ENCODE measurements at regions not wholly inside any gene's neighbourhood (a gene's known extent, or its start where the extent isn't known, plus 50 kb on each side); places are given as distances from the start of the nearest gene placed in this dataset.
"Not testable (repeated sequence)": the region's sequence is repeated elsewhere in the genome, so short reads cannot be mapped to it uniquely, and the experiment has no call there.

DNA sequence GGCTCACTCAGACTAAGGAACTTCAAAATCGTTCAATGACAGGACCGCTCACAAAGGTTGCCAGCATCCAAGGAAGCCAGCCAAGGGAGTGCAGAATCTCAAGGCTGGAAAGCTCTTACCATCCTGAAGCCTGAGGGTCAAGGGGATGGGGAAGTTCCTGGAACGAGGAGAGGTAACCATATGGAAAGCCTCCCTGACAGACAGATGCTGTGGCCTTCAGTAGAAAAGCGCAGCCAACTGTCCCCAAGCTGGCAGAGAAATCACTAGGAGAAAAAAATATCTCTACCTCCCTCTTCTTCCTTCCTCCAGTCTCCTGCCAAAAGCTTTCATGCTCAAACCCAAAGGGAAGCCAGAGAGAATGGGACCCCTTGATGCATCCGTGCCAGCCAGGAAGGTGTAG lies 90.5 kb upstream of the RANBP3L start:
- no peak for DNase-seq

- no peak for DNase-seq
These were observed 91.1 kb upstream of the RANBP3L start for GRCh38 chr5:36392818-36393217.

- no peak for DNase-seq
These were observed 92.1 kb upstream of the RANBP3L start for GRCh38 chr5:36393656-36394428.

- DNase-seq, result no peak
These were observed 93.6 kb upstream of the RANBP3L start for GRCh38 chr5:36395260-36395659.

GRCh38 chr5:36395947-36396346 lies 94.2 kb upstream of the RANBP3L start:
- not testable (repeated sequence) for DNase-seq

DNA sequence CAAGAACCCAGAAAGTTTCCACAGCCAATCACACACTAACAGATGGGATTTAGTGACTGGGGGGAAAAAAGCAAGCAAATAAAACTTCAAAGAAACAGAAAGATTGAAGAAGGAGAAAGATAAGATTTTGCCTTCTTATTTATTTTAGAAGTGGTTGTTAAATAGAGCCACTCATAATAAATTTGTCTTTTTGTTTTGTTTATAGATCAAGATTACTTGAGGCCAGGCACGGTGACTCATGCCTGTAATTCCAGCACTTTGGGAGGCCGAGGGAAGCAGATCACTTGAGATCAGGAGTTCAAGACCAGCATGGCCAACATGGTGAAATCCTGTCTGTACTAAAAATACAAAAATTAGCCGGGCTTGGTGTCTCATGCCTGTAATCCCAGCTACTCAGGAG lies 94.9 kb upstream of the RANBP3L start:
- no peak for DNase-seq

DNA sequence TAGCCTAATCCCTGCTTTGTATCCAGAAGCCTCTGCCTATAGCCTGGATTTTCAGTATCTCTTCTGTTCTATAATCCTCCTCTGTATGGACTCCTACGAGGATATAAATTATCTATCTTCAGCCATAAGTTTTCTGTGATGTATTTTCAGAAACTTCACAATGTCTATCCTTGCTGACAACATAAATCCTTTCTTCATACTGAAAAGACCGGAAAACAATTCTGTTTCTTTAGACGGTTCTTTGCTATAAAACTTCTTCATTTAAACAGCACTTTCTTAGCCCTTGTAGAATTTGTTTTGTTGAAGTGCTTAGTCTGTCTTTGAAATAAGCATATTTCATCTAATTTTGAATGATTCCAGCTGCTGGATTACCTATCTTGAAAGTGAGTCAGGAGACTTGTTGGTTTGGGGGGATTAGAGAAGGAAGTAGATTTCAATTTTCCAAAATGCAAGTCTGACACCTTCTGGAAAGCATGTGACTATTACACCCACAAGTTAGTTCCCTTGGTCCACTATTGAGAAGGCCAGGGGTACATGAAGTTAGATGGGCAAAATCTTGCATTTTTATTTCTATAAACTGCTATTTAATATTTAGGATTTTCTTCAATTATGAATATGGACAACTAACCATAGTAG lies 96.3 kb upstream of the RANBP3L start:
- no peak for DNase-seq

GRCh38 chr5:36402512-36402906 lies 100.8 kb upstream of the RANBP3L start:
- no peak for DNase-seq

GRCh38 chr5:36403632-36404311 lies 102.1 kb upstream of the RANBP3L start:
- DNase-seq, result no peak

DNA sequence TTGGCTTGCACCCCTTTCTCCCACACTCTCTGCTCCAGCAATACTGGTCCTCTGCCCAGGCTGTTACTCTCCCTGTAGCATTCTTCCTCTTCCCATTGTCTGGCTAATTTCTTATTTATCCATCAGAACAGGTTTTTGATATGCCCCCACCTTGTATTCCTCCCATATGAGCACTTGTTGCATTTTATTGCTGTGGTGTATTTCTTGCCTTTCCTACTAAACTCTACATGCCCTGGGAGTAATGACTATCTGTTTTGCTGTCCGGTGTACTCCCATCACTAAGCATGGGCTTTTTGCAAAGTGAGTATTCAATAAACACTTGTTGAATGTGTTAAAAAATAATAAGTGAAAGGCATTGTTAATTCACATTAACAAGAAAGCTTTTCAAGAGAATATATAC lies 104.3 kb upstream of the RANBP3L start:
- no peak for DNase-seq

DNA sequence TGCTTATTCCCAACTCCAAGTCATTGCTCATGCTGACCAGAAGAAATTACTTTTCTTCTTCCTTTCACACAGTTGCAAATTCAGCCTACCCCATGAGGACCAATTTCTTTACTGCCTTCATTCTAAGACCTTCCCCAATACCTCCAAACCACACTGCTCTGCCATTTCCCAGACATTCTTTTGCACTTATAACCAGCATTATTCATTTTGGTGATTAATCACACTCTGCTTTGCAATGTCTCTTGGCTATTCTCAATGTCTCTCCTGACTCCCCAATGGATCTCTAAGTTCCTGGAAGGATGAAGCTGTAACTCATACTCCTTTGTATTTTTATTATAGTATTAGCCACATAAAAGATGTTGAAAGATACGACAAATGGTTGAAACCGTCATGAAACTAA lies 105.7 kb upstream of the RANBP3L start:
- DNase-seq, result no peak

DNA sequence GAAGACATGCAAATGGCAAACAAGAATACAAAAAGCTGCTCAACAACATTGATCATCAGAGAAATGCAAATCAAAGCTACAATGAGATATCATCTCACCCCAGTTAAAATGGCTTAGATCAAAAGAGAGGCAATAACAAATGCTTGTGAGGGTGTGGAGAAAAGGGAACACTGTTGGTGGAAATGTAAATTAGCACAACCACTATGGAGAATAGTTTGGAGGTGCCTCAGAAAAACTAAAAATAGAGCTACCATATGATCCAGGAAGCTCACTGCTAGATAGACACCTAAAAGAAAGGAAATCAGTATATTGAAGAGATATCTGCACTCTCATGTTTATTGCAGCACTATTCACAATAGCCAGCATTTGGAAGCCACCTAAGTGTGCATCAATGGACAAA lies 108.0 kb upstream of the RANBP3L start:
- not testable (repeated sequence) for DNase-seq

DNA sequence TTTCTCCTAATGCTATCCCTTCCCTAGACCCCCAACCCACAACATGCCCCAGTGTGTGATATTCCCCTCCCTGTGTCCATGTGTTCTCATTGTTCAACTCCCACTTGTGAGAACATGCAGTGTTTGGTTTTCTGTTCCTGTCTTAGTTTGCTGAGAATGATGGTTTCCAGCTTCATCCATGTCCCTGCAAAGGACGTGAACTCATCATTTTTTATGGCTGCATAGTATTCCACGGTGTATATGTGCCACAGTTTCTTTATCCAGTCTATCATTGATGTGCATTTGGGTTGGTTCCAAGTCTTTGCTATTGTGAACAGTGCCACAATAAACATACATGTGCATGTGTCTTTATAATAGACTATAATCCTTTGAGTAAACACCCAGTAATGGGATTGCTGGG lies 109.0 kb upstream of the RANBP3L start:
- not testable (repeated sequence) for DNase-seq

GRCh38 chr5:36414869-36415282 lies 113.2 kb upstream of the RANBP3L start:
- DNase-seq, result peak; percentile 2

DNA sequence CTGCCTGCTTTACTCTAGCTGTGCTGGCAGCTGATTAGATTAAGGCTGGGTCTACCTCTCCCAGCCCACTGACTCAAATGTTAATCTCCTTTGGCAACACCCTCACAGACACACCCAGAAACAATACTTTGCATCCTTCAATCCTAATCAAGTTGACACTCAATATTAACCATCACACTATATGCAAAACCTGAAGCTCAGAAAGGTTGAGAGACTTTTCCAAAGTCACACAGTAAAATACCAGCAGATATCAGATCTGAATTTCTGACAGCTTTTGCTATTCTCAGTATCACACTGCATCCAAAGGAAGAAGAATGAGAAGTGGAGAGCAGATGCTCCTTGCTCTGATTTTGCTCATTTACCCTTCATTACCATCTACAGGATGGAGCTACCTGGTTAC lies 114.9 kb upstream of the RANBP3L start:
- no peak for DNase-seq

DNA sequence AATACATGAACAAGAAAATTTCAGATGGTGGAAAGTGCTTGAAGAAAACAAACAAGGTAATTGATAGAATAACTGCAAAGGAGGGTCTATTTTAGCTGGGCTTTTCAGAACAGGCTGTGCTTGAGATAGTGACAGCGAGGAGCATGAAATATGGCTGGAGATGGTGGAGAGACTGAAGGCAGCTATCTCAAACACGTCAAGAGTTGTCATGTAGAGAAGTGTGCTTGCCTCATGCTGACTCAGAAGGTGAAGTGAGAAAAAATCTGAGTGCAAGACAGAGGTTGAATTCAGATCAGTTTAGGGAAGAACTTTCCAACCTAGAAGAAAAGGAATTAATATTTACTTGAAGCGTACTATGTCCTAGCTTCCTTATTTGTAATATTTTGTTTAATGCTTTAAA lies 115.5 kb upstream of the RANBP3L start:
- no peak for DNase-seq

DNA sequence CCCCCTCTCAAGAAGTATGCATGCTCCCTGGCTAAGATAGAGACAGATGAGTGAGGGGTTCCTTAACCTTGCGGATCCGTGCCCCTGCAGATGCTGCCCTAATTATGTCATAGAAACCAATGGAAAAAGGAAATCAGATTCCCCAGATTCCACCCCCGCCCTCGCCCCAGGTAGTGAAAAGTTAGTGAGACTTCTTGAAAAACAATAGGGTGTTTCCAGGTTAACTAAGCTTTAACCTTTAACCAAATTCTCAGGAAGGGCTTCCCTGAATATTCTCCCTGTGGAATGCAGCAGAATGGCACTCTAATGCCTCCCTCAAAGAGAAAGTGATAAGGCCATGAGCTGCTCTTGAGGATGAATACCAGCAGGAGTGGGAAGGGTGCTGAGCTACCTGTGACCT lies 116.0 kb upstream of the RANBP3L start:
- DNase-seq, result no peak

- no peak for DNase-seq
These were observed 116.7 kb upstream of the RANBP3L start for GRCh38 chr5:36418152-36418979.

DNA sequence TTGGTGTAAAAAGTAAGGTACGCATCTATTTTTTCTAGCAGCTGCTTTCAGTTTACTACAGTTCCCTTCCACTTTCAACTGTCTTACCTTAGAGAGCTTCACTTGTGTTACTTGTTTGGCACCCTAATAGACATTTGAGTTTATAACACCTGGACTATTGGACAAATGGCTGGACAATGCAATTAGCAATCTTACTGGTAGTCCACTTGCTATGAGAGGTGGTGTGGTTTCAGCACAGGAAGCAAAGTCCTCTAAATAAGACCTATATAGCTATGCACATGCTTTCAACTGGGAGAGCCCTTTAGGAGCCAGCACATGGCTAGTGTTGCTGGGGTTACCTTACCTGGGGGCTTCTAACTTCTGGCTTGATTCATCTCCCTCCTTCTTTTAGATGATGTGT lies 119.6 kb upstream of the RANBP3L start:
- no peak for DNase-seq

DNA sequence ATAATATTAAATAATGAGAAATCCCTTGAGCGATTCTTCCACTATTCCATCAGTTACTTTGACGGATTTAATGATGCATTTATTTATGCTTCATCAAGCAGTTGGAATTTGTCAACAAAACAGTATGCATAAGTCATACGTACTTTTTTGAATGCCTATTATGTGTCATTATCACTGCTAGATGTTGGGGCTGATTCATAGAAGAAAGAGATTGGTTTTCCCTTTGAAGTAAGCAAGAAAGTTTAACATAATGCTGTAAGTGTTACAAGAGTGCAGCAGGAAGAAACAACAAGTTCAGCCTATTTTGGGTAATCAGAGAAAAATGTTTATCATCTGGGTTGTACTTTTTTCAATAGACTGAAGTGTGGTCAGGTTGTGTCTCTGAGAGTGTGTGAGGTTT lies 121.2 kb upstream of the RANBP3L start:
- peak; percentile 26 for DNase-seq

- no peak for DNase-seq
These were observed 122.0 kb upstream of the RANBP3L start for GRCh38 chr5:36423578-36424307.

DNA sequence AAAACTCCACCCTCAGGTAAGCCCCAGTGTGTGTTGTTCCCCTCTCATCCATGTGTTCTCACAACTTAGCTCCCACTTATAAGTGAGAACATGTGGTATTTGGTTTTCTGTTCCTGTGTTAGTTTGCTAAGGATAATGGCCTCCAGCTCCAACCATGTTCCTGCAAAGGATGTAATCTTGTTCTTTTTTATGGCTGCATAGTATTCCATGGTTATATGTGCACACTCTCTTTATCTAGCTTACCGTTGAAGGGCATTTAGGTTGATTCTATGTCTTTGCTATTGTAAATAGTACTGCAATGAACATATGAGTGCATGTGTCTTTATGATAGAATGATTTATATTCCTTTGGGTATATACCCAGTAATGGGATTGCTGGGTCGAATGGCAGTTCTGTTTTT lies 124.4 kb upstream of the RANBP3L start:
- DNase-seq, result not testable (repeated sequence)

GRCh38 chr5:36435516-36435915 lies 133.8 kb upstream of the RANBP3L start:
- no peak for DNase-seq

Data from NCI-H1048 (cell line).